VCaP (cell line): ENCODE measurements at regions not wholly inside any gene's neighbourhood (a gene's known extent, or its start where the extent isn't known, plus 50 kb on each side); places are given as distances from the start of the nearest gene placed in this dataset.
"Not testable (repeated sequence)": the region's sequence is repeated elsewhere in the genome, so short reads cannot be mapped to it uniquely, and the experiment has no call there.

Experiments used
- H3K27ac ChIP-seq: fragments of 450-650 bp; 2 replicates; pipeline ENCODE4 v1.5.1; 2017
- TF ChIP-seq, protein P1 (sequence below): fragments of 450-650 bp; conservative IDR thresholded peaks from 2 replicates; pipeline ENCODE4 v1.5.1; 2017; ENCODE audit warnings: mild to moderate bottlenecking, moderate library complexity

DNA sequence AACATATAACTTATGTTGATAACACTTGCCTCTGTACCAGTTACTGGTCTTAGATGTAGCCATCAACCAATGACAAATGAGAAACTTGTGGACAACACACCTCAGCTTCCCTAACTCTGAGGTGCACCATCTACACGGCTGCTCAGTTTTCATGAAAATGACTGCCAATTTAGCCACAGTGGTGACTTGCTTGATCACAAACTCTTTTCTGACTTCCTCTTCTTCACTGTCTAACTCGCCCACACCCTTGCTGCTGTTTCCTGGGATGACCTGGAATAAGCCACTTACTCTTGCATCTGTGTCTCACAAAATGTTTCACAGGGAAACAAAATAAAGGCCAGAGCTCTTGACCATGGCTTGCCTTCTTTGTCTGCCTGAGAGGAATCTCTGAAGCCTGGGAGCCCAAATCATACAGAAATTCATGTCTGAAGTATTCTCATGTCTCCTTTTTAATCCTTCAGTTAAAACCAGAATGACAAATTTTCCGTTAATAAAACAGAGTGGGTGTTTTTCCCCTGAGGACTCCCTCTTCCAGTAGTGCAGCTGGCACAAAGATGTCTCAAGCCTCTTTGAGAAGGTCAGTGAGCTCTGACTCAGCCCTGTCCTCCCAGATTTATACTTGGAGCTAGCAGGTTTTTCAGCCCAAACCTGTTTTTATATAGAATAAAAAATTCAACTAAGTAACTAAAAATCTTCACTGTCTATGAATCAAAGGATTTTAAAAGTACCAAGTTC is 126.5 kb upstream of the PAM start:
- TF ChIP-seq, protein P1, sequence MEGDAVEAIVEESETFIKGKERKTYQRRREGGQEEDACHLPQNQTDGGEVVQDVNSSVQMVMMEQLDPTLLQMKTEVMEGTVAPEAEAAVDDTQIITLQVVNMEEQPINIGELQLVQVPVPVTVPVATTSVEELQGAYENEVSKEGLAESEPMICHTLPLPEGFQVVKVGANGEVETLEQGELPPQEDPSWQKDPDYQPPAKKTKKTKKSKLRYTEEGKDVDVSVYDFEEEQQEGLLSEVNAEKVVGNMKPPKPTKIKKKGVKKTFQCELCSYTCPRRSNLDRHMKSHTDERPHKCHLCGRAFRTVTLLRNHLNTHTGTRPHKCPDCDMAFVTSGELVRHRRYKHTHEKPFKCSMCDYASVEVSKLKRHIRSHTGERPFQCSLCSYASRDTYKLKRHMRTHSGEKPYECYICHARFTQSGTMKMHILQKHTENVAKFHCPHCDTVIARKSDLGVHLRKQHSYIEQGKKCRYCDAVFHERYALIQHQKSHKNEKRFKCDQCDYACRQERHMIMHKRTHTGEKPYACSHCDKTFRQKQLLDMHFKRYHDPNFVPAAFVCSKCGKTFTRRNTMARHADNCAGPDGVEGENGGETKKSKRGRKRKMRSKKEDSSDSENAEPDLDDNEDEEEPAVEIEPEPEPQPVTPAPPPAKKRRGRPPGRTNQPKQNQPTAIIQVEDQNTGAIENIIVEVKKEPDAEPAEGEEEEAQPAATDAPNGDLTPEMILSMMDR = no peak
- H3K27ac ChIP-seq = no peak overlapping the region

DNA sequence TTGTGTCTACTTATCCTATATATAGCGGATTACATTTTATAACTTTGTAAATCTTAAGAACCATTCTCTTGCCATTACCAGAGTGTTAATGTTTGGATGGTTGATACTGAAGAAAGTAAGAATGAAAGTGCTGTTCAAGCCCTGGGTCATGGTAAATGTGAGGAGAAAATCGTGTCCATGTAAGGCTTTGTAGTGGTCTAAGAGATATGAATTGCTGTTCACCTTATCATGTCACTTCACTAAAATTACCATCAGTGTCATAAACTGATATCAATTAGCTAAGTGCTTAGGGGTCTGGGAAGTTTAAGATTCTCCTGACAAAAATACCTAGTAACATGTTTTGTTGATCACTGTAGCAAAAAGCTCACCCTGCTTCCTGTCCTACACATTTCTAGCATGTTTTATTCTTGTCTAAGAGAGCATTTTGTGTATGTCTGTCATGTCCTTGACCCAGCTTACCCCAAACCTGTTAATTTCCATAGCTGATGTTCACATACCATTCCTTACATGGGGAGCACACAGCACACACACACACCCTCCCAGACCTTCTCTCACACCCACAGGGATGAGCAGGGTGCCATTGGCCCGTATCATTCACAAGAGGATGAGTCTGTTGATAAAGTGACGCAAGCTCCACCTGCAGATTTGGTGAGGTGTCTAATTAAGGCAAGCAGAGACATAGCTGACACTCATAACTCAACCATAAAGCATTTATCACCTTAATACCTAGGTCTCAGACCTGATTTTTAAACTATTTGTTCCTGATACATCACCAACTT is 125.1 kb upstream of the PAM start:
- TF ChIP-seq, protein P1 = no peak
- H3K27ac ChIP-seq = no peak overlapping the region

DNA sequence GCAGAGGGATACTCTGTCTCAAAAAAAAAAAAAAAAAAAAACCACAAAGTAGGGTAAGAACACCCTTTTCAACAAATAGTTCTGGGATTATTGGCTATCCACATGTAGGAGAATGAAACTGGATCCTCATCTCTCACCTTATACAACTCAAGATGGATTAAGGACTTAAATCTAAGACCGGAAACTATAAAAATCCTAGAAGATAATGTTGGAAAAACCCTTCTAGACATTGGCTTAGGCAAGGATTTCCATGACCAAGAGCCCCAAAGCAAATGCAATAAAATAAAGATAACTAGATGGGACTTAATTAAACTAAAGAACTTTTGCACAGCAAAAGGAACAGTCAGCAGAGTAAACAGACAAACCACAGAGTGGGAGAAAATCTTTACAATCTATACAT is 119.7 kb upstream of the PAM start:
- H3K27ac ChIP-seq = not testable (repeated sequence)

DNA sequence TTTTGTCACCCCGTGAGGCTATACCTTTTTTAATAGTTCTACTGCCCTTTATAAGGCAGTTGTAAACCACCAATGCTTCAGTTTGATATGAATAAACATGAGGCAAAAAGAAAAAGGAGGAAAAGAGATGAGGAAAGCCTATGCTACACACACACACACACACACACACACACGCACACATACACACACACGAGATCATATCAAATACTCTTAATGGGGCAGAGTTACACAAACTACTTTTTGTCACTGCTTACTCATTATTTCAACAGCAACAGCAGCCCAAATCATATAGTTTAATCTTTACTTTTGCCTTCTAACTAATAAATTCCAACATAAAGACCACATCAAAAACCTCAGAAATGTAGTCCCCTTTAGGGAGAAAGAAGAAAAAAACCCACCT is 116.8 kb upstream of the PAM start:
- TF ChIP-seq, protein P1 = no peak
- no peak overlapping the region for H3K27ac ChIP-seq

DNA sequence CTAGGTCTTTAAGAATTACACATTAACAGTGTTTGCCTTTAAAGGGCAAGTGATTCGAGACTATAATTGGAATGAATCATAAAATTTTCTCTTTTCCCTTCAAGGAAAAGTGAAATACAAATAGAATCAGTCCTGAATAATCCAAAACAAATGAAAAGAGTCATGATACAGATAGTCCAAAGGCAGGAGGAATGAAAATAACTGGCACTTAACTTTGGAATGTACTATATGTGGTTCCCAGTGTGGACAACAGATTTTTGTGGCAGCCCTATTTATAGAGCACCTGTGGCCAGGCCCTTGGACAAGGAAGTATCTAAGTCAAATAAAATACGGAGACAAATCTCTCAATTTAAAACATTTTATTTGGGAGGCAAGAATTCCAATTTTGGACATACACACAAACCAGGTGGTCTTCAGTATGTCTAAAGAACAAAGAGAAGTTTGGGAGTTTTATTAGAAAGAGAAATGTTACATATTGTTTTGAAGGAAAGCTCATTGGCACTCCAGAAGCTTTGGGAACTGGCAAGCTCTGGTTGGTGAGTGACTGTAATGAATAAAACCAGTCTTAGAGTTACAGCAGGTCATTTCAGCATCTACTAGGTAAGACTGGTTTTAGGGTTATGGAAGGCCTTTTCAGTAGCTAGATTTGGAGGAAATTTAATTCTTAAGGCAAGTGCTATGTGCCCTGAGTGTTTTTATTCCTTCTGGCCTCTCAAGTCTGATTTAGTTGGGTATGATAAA is 116.0 kb upstream of the PAM start:
- H3K27ac ChIP-seq = no peak overlapping the region
- TF ChIP-seq, protein P1 = no peak

DNA sequence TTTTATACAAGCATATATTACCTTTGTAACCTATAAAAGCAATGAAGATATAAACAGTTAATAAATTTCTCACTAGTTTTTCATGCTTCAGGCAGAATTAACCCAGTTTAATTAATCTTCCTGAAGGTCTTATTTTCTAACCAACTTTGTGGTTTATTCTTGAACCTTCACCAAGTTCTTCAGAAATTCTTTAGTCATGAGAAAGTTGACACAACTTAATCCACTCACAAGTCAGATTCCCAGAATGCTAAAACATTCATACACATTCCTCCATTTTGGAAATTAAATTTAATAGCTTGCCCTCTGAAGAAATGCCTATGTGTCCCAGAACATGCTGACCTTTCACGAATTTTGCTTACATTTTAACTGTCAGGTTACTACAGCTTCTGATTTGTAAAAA is 105.4 kb upstream of the PAM start:
- no peak overlapping the region for H3K27ac ChIP-seq
- TF ChIP-seq, protein P1 = no peak

DNA sequence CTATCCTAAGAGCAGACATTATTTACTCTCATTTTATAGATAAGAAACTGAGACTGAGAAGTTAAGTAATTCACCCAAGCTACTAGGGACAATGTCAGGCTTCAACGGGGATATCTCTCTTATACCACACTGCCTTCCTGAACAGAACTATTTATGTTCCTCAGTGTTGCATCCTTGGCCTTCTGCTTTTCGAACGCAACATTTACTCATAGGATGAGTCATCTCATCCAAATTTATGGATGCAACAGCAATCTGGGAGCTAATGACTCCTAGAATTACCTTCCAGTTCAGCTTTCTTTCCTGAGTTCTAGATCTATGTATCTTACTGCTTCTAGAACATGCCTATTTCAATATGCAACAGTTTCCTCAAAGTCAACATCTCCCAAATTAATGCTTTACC is 103.6 kb upstream of the PAM start:
- H3K27ac ChIP-seq = no peak overlapping the region
- TF ChIP-seq, protein P1 = no peak
